Mesenchymal stem cell (in vitro differentiated cells and primary cell): ENCODE measurements at regions not wholly inside any gene's neighbourhood (a gene's known extent, or its start where the extent isn't known, plus 50 kb on each side); places are given as distances from the start of the nearest gene placed in this dataset.

Experiments used
- DNase-seq: peaks from one replicate; pipeline ENCODE4 v3.0.0-alpha.2; 2013
- H2AFZ ChIP-seq: one replicate; pipeline ENCODE4 v1.6.1; 2013; ENCODE audit warnings: low read depth, mild to moderate bottlenecking, control low read depth, inconsistent platforms, low read length, moderate library complexity
- H2AK5ac ChIP-seq: 2 replicates; pipeline ENCODE4 v1.6.1; 2013; ENCODE audit warnings: low read length, moderate library complexity, mild to moderate bottlenecking, inconsistent platforms; ENCODE audit not compliant: severe bottlenecking
- H2BK120ac ChIP-seq: one replicate; pipeline ENCODE4 v1.6.1; 2013; ENCODE audit warnings: low read depth, mild to moderate bottlenecking, inconsistent platforms, low read length, moderate library complexity
- H2BK12ac ChIP-seq, 2 experiments: one replicate each; pipeline ENCODE4 v1.6.1; 2013; ENCODE audit warnings: inconsistent platforms in 2 of 2, low read length in 2 of 2, mild to moderate bottlenecking in 2 of 2, moderate library complexity in 2 of 2, control low read depth in 1 of 2
- H2BK15ac ChIP-seq: one replicate; pipeline ENCODE4 v1.6.1; 2013; ENCODE audit warnings: mild to moderate bottlenecking, low read depth, inconsistent platforms; ENCODE audit not compliant: poor library complexity, severe bottlenecking
- H2BK5ac ChIP-seq: 2 replicates; pipeline ENCODE4 v1.6.1; 2013; ENCODE audit warnings: low read depth, mild to moderate bottlenecking, low read length, control low read depth, inconsistent platforms; ENCODE audit not compliant: poor library complexity, severe bottlenecking
- H3K14ac ChIP-seq, 2 experiments: one replicate each; pipeline ENCODE4 v1.6.1; 2013; ENCODE audit warnings: inconsistent platforms in 2 of 2, low read length in 2 of 2, control low read depth in 1 of 2, mild to moderate bottlenecking in 1 of 2, moderate library complexity in 1 of 2
- H3K18ac ChIP-seq, 2 experiments: one replicate each; pipeline ENCODE4 v1.6.1; 2013; ENCODE audit warnings: inconsistent platforms in 2 of 2, low read length in 2 of 2, control low read depth in 1 of 2, low read depth in 1 of 2, mild to moderate bottlenecking in 1 of 2
- H3K23ac ChIP-seq, 2 experiments: one replicate each; pipeline ENCODE4 v1.6.1; 2013; ENCODE audit warnings: inconsistent platforms in 2 of 2, low read length in 2 of 2, mild to moderate bottlenecking in 2 of 2, moderate library complexity in 2 of 2, control low read depth in 1 of 2
- H3K27ac ChIP-seq: 2 replicates; pipeline ENCODE4 v1.5.1; 2013; ENCODE audit warnings: mild to moderate bottlenecking, moderate library complexity, low read length, control low read depth, inconsistent platforms; ENCODE audit not compliant: poor library complexity, severe bottlenecking
- H3K27me3 ChIP-seq, 2 experiments: 2 replicates each; pipeline versions ENCODE4 v1.6.1 to v1.7.0; 2013; ENCODE audit warnings: low read length in 2 of 2, mild to moderate bottlenecking in 2 of 2, moderate library complexity in 2 of 2, control low read depth in 1 of 2, inconsistent platforms in 1 of 2; ENCODE audit not compliant: control insufficient read depth in 1 of 2, insufficient read depth in 1 of 2
- H3K36me3 ChIP-seq, 2 experiments: 2 replicates each; pipeline versions ENCODE4 v1.6.1 to v1.7.0; 2013; ENCODE audit warnings: low read length in 2 of 2, control low read depth in 1 of 2, inconsistent platforms in 1 of 2, low read depth in 1 of 2, mild to moderate bottlenecking in 1 of 2; ENCODE audit not compliant: insufficient read depth in 2 of 2, control insufficient read depth in 1 of 2
- H3K4ac ChIP-seq, 2 experiments: one replicate each; pipeline ENCODE4 v1.6.1; 2013; ENCODE audit warnings: inconsistent platforms in 2 of 2, low read length in 2 of 2, mild to moderate bottlenecking in 2 of 2, moderate library complexity in 2 of 2, control low read depth in 1 of 2, low read depth in 1 of 2
- H3K4me1 ChIP-seq: 2 replicates; pipeline ENCODE4 v1.6.1; 2013; ENCODE audit warnings: low read depth, low read length, control low read depth; ENCODE audit not compliant: control insufficient read depth, insufficient read depth
- H3K4me2 ChIP-seq: 2 replicates; pipeline ENCODE4 v1.6.1; 2013; ENCODE audit warnings: low read length, mild to moderate bottlenecking, inconsistent platforms; ENCODE audit not compliant: poor library complexity, severe bottlenecking
- H3K4me3 ChIP-seq, 2 experiments: 2 replicates each; pipeline versions ENCODE4 v1.5.1 to v1.7.0; 2013; ENCODE audit warnings: low read length in 2 of 2, mild to moderate bottlenecking in 2 of 2, control low read depth in 1 of 2, low read depth in 1 of 2; ENCODE audit not compliant: insufficient read depth in 1 of 2
- H3K79me1 ChIP-seq: replicated peaks from 2 replicates; pipeline ENCODE4 v1.6.1; 2013; ENCODE audit warnings: mild to moderate bottlenecking, control low read depth, low read length, inconsistent platforms; ENCODE audit not compliant: poor library complexity, severe bottlenecking
- H3K9ac ChIP-seq: 2 replicates; pipeline ENCODE4 v1.7.0; 2013; ENCODE audit warnings: mild to moderate bottlenecking, low read length, moderate library complexity
- H3K9me3 ChIP-seq: 2 replicates; pipeline ENCODE4 v1.7.0; 2013; ENCODE audit warnings: mild to moderate bottlenecking, low read length; ENCODE audit not compliant: control insufficient read depth
- H4K8ac ChIP-seq: one replicate; pipeline ENCODE4 v1.6.1; 2013; ENCODE audit warnings: inconsistent platforms, mild to moderate bottlenecking, low read length, moderate library complexity
- H4K91ac ChIP-seq: one replicate; pipeline ENCODE4 v1.6.1; 2013; ENCODE audit warnings: mild to moderate bottlenecking, low read length, inconsistent platforms
- WGBS: methylation state at CpG from one replicate; pipeline ENCODE4 v1.1.7; 2013; ENCODE audit warnings: mixed read lengths; 5-methylcytosine and 5-hydroxymethylcytosine counted together

DNA sequence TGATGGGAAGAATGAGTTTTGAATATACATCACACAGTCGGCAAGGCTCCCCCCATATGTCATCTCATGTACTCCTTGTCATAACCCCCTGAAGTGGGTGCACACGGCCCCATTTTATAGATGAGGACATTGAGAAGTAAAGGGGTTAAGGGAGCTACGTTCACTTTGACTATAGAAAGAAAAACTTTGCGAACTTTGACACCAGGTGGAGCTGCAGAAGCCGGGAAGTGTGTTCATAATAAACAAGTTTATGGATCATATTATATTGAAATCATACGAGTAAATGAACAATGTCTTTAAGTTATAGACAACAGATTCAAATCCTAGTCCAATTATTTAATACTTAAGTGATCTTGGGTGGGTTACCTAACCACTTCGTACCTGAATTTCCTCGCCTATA, 203.8 kb upstream of the PITX2 start:
- Histone ChIP-seq H2BK12ac (no peak overlapping the region), H2BK120ac (no peak overlapping the region), H2BK5ac (no peak overlapping the region), H3K4ac (no peak overlapping the region), H3K27me3 (no peaks in the 10 kb centered on the region), H3K14ac (no peak overlapping the region), H3K9ac (no peak overlapping the region), H3K4me2 (no peak overlapping the region), H3K4me1 (no peaks in the 10 kb centered on the region), H2AK5ac (no peak overlapping the region), H3K9me3 (no peaks in the 10 kb centered on the region), H4K91ac (no peak overlapping the region), H3K23ac (no peak overlapping the region), H2BK15ac (no peak overlapping the region), H3K36me3 (no peaks in the 10 kb centered on the region), H4K8ac (no peak overlapping the region), H3K18ac (no peak overlapping the region), H3K27ac (no peak overlapping the region), H3K79me1 (no peaks in the 10 kb centered on the region), H2AFZ (no peak overlapping the region), H3K4me3 (no peak overlapping the region)
- 90% methylated on average over 5 of the region's 8 CpGs for WGBS
- no peak for DNase-seq

DNA sequence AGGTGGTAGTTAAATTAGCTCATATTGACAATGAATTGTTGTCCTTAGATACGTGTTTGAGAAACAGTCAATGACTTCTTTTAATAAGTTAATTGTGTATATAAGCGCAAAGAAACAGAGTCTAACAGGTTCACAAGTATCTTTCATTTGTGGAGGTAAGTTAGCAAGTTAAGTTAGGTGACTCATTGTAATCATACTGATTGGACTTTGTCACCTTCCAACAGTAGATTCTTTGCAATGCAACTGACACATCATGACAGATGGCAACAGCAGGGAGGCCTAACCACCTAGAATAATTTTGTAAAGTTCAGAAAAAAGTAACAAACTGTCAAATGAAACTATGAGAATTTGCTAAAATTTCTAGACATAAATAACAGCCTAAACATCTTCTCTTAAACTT, 207.6 kb upstream of the PITX2 start:
- no peaks in the 10 kb centered on the region for H3K27me3 ChIP-seq
- H3K4me1 ChIP-seq, result no peaks in the 10 kb centered on the region
- no peaks in the 10 kb centered on the region for H3K36me3 ChIP-seq
- no peak overlapping the region for H3K18ac ChIP-seq
- H3K4ac ChIP-seq, result no peak overlapping the region
- no peak overlapping the region for H3K14ac ChIP-seq
- H2BK5ac ChIP-seq, result no peak overlapping the region
- no peak overlapping the region for H4K8ac ChIP-seq
- no peak overlapping the region for H2BK15ac ChIP-seq
- no peak overlapping the region for H3K9ac ChIP-seq
- no peak overlapping the region for H3K23ac ChIP-seq
- no peak overlapping the region for H2BK12ac ChIP-seq
- no peak overlapping the region for H2BK120ac ChIP-seq
- H3K9me3 ChIP-seq, result no peaks in the 10 kb centered on the region
- H3K79me1 ChIP-seq, result no peaks in the 10 kb centered on the region
- no peak overlapping the region for H4K91ac ChIP-seq
- H3K27ac ChIP-seq, result no peak overlapping the region
- H3K4me2 ChIP-seq, result no peak overlapping the region
- WGBS, result 90% methylated on average over 2 of the region's 2 CpGs
- H2AFZ ChIP-seq, result no peak overlapping the region
- DNase-seq, result no peak
- no peak overlapping the region for H2AK5ac ChIP-seq
- H3K4me3 ChIP-seq, result no peak overlapping the region

DNA sequence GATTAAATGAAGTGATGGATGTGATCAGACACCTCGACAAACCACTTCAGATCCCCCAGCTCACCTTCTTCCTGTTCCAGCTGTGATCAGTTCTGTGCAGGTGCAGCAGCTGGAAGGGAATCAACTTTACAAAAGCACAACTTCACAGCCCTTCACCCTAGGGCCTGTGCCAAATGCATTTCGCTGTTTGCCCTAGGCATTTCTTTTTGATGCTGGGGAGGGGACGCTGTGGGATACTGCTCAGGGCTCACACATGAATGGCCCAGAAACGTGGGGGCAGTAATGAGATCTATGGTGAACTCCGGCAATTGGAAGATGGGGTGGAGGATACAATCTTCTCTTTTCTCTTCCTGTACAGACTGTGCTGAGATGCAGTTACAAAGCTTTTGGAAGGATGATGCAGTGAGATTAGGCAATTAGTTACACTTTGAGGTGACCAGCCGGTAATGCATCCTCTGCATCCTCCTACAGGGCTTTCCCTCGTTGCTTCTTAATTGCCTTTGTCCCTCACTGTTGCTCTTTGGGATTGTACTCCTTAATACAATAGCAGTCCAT, 215.1 kb upstream of the PITX2 start:
- no peak overlapping the region for H3K4ac ChIP-seq
- no peak overlapping the region for H2AK5ac ChIP-seq
- no peaks in the 10 kb centered on the region for H3K9me3 ChIP-seq
- H3K14ac ChIP-seq, result no peak overlapping the region
- H2BK5ac ChIP-seq, result no peak overlapping the region
- no peak overlapping the region for H4K8ac ChIP-seq
- H2BK15ac ChIP-seq, result no peak overlapping the region
- H3K4me1 ChIP-seq, result no peaks in the 10 kb centered on the region
- no peak overlapping the region for H3K18ac ChIP-seq
- no peak overlapping the region for H3K9ac ChIP-seq
- no peaks in the 10 kb centered on the region for H3K36me3 ChIP-seq
- H2BK12ac ChIP-seq, result no peak overlapping the region
- no peak overlapping the region for H3K23ac ChIP-seq
- no peaks in the 10 kb centered on the region for H3K27me3 ChIP-seq
- DNase-seq, result no peak
- H3K79me1 ChIP-seq, result no peaks in the 10 kb centered on the region
- H3K27ac ChIP-seq, result no peak overlapping the region
- no peak overlapping the region for H3K4me2 ChIP-seq
- H3K4me3 ChIP-seq, result no peak overlapping the region
- no peak overlapping the region for H2BK120ac ChIP-seq
- no peak overlapping the region for H4K91ac ChIP-seq
- WGBS, result 84% methylated on average over 5 of the region's 7 CpGs
- H2AFZ ChIP-seq, result no peak overlapping the region

GRCh38 chr4:110840221-110840654, 217.4 kb upstream of the PITX2 start:
- no CpG with 5 or more reads among the region's 2 CpGs for WGBS
- Histone ChIP-seq H3K23ac (no peak overlapping the region), H3K4me3 (peak overlapping the region in 1 of 2 experiments; percentile 17), H2AFZ (no peak overlapping the region), H3K4me2 (no peak overlapping the region), H3K27me3 (no peaks in the 10 kb centered on the region), H2BK5ac (no peak overlapping the region), H3K36me3 (no peaks in the 10 kb centered on the region), H3K14ac (no peak overlapping the region), H3K4me1 (no peaks in the 10 kb centered on the region), H3K4ac (no peak overlapping the region), H2BK12ac (no peak overlapping the region), H4K8ac (no peak overlapping the region), H2AK5ac (no peak overlapping the region), H3K9me3 (no peaks in the 10 kb centered on the region), H2BK120ac (no peak overlapping the region), H3K79me1 (no peaks in the 10 kb centered on the region), H3K18ac (no peak overlapping the region), H4K91ac (no peak overlapping the region), H2BK15ac (no peak overlapping the region), H3K27ac (no peak overlapping the region), H3K9ac (peak overlapping the region; percentile 63)
- DNase-seq, result no peak
